IMR-90 (cell line): ENCODE measurements at regions not wholly inside any gene's neighbourhood (a gene's known extent, or its start where the extent isn't known, plus 50 kb on each side); places are given as distances from the start of the nearest gene placed in this dataset.

Source experiments
- ATAC-seq: fragments of 200-7000 bp; cut with Tn5 transposase; 2 replicates; pipeline ENCODE4 v1.9.1; 2020; ENCODE audit warnings: low read depth, mild to moderate bottlenecking, moderate library complexity
- BruUV-seq: library from RNA; stranded (reverse); fragments of 400-500 nt; replicated peaks from 2 replicates; lab custom pipeline; 2021; lab: Mats Ljungman, UMichigan
- CTCF ChIA-PET: fragments of 300-600 bp; formaldehyde crosslinking; extraction: SDS; loops from one replicate; lab custom pipeline; 2021; ENCODE audit warnings: antibody characterized with exemption; lab: Yijun Ruan, JAX
- POLR2A ChIA-PET: fragments of 300-600 bp; sonication (Branson Sonifier 250); formaldehyde crosslinking; loops from one replicate; lab custom pipeline; 2022; ENCODE audit warnings: antibody characterized with exemption; ENCODE audit not compliant: unreplicated experiment; lab: Charles Lee
- DNase-seq: peaks from one replicate; pipeline ENCODE4 v3.0.0; 2013
- H2AFZ ChIP-seq: replicated peaks from 2 replicates; pipeline ENCODE3; 2013; ENCODE audit warnings: low read length, mild to moderate bottlenecking; ENCODE audit not compliant: poor library complexity
- H2AK5ac ChIP-seq: 2 replicates; pipeline ENCODE4 v1.6.1; 2013; ENCODE audit warnings: low read depth, low read length, inconsistent platforms
- H2AK9ac ChIP-seq: replicated peaks from 2 replicates; pipeline ENCODE3; 2013; ENCODE audit warnings: mild to moderate bottlenecking, low read depth, low read length, moderate library complexity; ENCODE audit not compliant: poor library complexity
- H2BK120ac ChIP-seq: 2 replicates; pipeline ENCODE4 v1.6.1; 2013; ENCODE audit warnings: low read depth, low read length, inconsistent platforms
- H2BK15ac ChIP-seq: 3 replicates; pipeline ENCODE4 v1.6.1; 2013; ENCODE audit warnings: low read depth, low read length, inconsistent platforms
- H2BK20ac ChIP-seq: 2 replicates; pipeline ENCODE4 v1.6.1; 2013; ENCODE audit warnings: low read depth, mild to moderate bottlenecking, inconsistent platforms, low read length, moderate library complexity
- H2BK5ac ChIP-seq: 2 replicates; pipeline ENCODE4 v1.6.1; 2013; ENCODE audit warnings: mild to moderate bottlenecking, low read depth, low read length, inconsistent platforms; ENCODE audit not compliant: poor library complexity, severe bottlenecking
- H3K14ac ChIP-seq: replicated peaks from 2 replicates; pipeline ENCODE4 v1.6.1; 2013; ENCODE audit warnings: low read depth, low read length, inconsistent platforms
- H3K18ac ChIP-seq: 2 replicates; pipeline ENCODE4 v1.6.1; 2013; ENCODE audit warnings: low read depth, low read length, control low read depth
- H3K23ac ChIP-seq: 2 replicates; pipeline ENCODE4 v1.6.1; 2013; ENCODE audit warnings: low read depth, low read length, inconsistent platforms
- H3K27ac ChIP-seq: 2 replicates; pipeline ENCODE4 v1.5.1; 2013; ENCODE audit warnings: mild to moderate bottlenecking, control low read depth, low read length; ENCODE audit not compliant: insufficient read depth
- H3K27me3 ChIP-seq: 2 replicates; pipeline ENCODE4 v1.6.1; 2013; ENCODE audit warnings: low read length; ENCODE audit not compliant: control insufficient read depth, insufficient read depth
- H3K36me3 ChIP-seq: 2 replicates; pipeline ENCODE4 v1.6.1; 2013; ENCODE audit warnings: low read length, mixed read lengths; ENCODE audit not compliant: control insufficient read depth, insufficient read depth
- H3K4ac ChIP-seq: 2 replicates; pipeline ENCODE4 v1.6.1; 2013; ENCODE audit warnings: low read depth, low read length, inconsistent platforms
- H3K4me1 ChIP-seq: 2 replicates; pipeline ENCODE4 v1.6.1; 2013; ENCODE audit warnings: low read length, mixed read lengths; ENCODE audit not compliant: control insufficient read depth, insufficient read depth
- H3K4me2 ChIP-seq: 2 replicates; pipeline ENCODE4 v1.6.1; 2013; ENCODE audit warnings: low read depth, mild to moderate bottlenecking, control low read depth, low read length, moderate library complexity
- H3K4me3 ChIP-seq: 2 replicates; pipeline ENCODE4 v1.5.1; 2013; ENCODE audit warnings: low read depth, mild to moderate bottlenecking, control low read depth, low read length, moderate library complexity; ENCODE audit not compliant: insufficient read depth
- H3K56ac ChIP-seq: 2 replicates; pipeline ENCODE4 v1.6.1; 2013; ENCODE audit warnings: low read length, inconsistent platforms; ENCODE audit not compliant: insufficient read depth; ENCODE audit errors: extremely low read depth
- H3K79me1 ChIP-seq, 2 experiments: 2 replicates each; pipeline ENCODE4 v1.6.1; 2013; ENCODE audit warnings: low read length in 2 of 2, inconsistent platforms in 1 of 2, low read depth in 1 of 2
- H3K9ac ChIP-seq: 2 replicates; pipeline ENCODE4 v1.6.1; 2013; ENCODE audit warnings: low read depth, low read length, control low read depth
- H3K9me1 ChIP-seq: 2 replicates; pipeline ENCODE4 v1.6.1; 2013; ENCODE audit warnings: low read length, inconsistent platforms; ENCODE audit not compliant: insufficient read depth
- H3K9me3 ChIP-seq: 2 replicates; pipeline ENCODE4 v1.6.1; 2013; ENCODE audit warnings: low read length; ENCODE audit not compliant: control insufficient read depth, insufficient read depth
- H4K20me1 ChIP-seq: 2 replicates; pipeline ENCODE4 v1.6.1; 2013; ENCODE audit warnings: low read length, inconsistent platforms; ENCODE audit not compliant: insufficient read depth
- H4K5ac ChIP-seq: 2 replicates; pipeline ENCODE4 v1.6.1; 2013; ENCODE audit warnings: mild to moderate bottlenecking, low read depth, low read length, control low read depth
- H4K8ac ChIP-seq, 2 experiments: 2 replicates each; pipeline ENCODE4 v1.6.1; 2013; ENCODE audit warnings: low read depth in 2 of 2, low read length in 2 of 2, control low read depth in 1 of 2, inconsistent platforms in 1 of 2
- H4K91ac ChIP-seq: 2 replicates; pipeline ENCODE4 v1.6.1; 2013; ENCODE audit warnings: low read depth, low read length, inconsistent platforms; ENCODE audit not compliant: insufficient read depth
- CEBPB ChIP-seq: IDR thresholded peaks from 2 replicates; pipeline ENCODE4 v1.6.1; 2012; ENCODE audit warnings: low read depth, low read length, improper control_type of control experiment
- CTCF ChIP-seq: conservative IDR thresholded peaks from 2 replicates; pipeline ENCODE4 v1.5.1; 2012; ENCODE audit warnings: mild to moderate bottlenecking, low read depth, low read length, improper control_type of control experiment
- FOS ChIP-seq: fragments of 150-350 bp; IDR thresholded peaks from 2 replicates; pipeline ENCODE4 v1.6.1; 2016; ENCODE audit warnings: low read depth, low read length
- MAFK ChIP-seq: IDR thresholded peaks from 2 replicates; pipeline ENCODE4 v1.6.1; 2012; ENCODE audit warnings: low read depth, low read length, improper control_type of control experiment
- MAZ ChIP-seq: IDR thresholded peaks from 2 replicates; pipeline ENCODE4 v1.6.1; 2012; ENCODE audit warnings: low read depth, mild to moderate bottlenecking, low read length, improper control_type of control experiment, moderate library complexity, borderline replicate concordance
- NFE2L2 ChIP-seq: fragments of 150-350 bp; IDR thresholded peaks from 2 replicates; pipeline ENCODE4 v1.6.1; 2016; ENCODE audit warnings: low read depth, mild to moderate bottlenecking, low read length
- RAD21 ChIP-seq: IDR thresholded peaks from 2 replicates; pipeline ENCODE4 v1.6.1; 2012; ENCODE audit warnings: low read length, improper control_type of control experiment
- USF2 ChIP-seq: fragments of 150-350 bp; IDR thresholded peaks from 2 replicates; pipeline ENCODE4 v1.6.1; 2017; ENCODE audit warnings: mild to moderate bottlenecking, antibody characterized with exemption, low read length, low read depth
- WGBS, 2 experiments: methylation state at CpG; one replicate each; pipeline versions ENCODE4 v1.1.5 to v1.1.7; 2013; ENCODE audit warnings: missing lambda C conversion rate in 2 of 2; ENCODE audit not compliant: insufficient read length in 1 of 2; ENCODE audit errors: extremely low coverage in 2 of 2; 5-methylcytosine and 5-hydroxymethylcytosine counted together
- dilution Hi-C: fragments of 300-500 bp; cut with HindIII; formaldehyde crosslinking; loops from one replicate; pipeline ENCODE4 v1.14.3; 2018; ENCODE audit warnings: low sequenced_read_pairs; ENCODE audit not compliant: unreplicated experiment
- in situ Hi-C: fragments of 300-500 bp; cut with MboI; formaldehyde crosslinking; loops from 3 replicates; pipeline ENCODE4 v1.14.3; 2019; ENCODE audit warnings: low sequenced_read_pairs, inconsistent platforms, mixed read lengths
- intact Hi-C: fragments of 100-400 bp; cut with micrococcal nuclease; formaldehyde crosslinking; loops from 2 replicates; pipeline ENCODE4 v1.10.0; 2022

GRCh38 chr12:28689398-28690175 is 459.5 kb upstream of the FAR2 start:
- intact Hi-C loops, result no loop called here
- TF ChIP-seq USF2, result no peak
- no peak for TF ChIP-seq FOS
- no peak for TF ChIP-seq MAZ
- TF ChIP-seq CTCF, result no peak
- TF ChIP-seq NFE2L2, result no peak
- TF ChIP-seq CEBPB, result no peak
- TF ChIP-seq MAFK, result no peak
- TF ChIP-seq RAD21, result no peak
- no peak overlapping the region for H2BK20ac ChIP-seq
- no peaks in the 10 kb centered on the region for H3K9me3 ChIP-seq
- no peak overlapping the region for H3K4ac ChIP-seq
- dilution Hi-C loops, result no loop called here
- no peak overlapping the region for H3K18ac ChIP-seq
- POLR2A ChIA-PET, result no interaction called here
- no peak for ATAC-seq
- H2AFZ ChIP-seq, result no peak overlapping the region
- no peaks in the 10 kb centered on the region for H3K36me3 ChIP-seq
- H4K20me1 ChIP-seq, result no peaks in the 10 kb centered on the region
- H2BK15ac ChIP-seq, result no peak overlapping the region
- no peak overlapping the region for H3K4me3 ChIP-seq
- no peaks in the 10 kb centered on the region for H3K4me1 ChIP-seq
- CTCF ChIA-PET, result interaction anchor here (0.5 kb wide), 1 partner anchor 255 kb away, joined by 3 read pairs; no protein-coding TSS in a partner anchor
- H3K79me1 ChIP-seq, result no peaks in the 10 kb centered on the region
- H3K9me1 ChIP-seq, result no peaks in the 10 kb centered on the region
- no peak overlapping the region for H3K27ac ChIP-seq
- no peak overlapping the region for H3K4me2 ChIP-seq
- no peaks in the 10 kb centered on the region for H3K27me3 ChIP-seq
- no peak overlapping the region for H3K14ac ChIP-seq
- H3K23ac ChIP-seq, result no peak overlapping the region
- DNase-seq, result no peak
- H4K91ac ChIP-seq, result no peak overlapping the region
- H4K8ac ChIP-seq, result no peak overlapping the region
- H3K9ac ChIP-seq, result no peak overlapping the region
- no peak overlapping the region for H2BK120ac ChIP-seq
- WGBS, 2 experiments, result no CpG with 5 or more reads among the region's 4 CpGs
- H2AK9ac ChIP-seq, result no peak overlapping the region
- no peak overlapping the region for H2BK5ac ChIP-seq
- no peak overlapping the region for H3K56ac ChIP-seq
- no peak overlapping the region for H4K5ac ChIP-seq
- no peak overlapping the region for H2AK5ac ChIP-seq
- in situ Hi-C loops, result no loop called here
- BruUV-seq, result no TSS peak
